WTC11 (cell line): ENCODE measurements at regions not wholly inside any gene's neighbourhood (a gene's known extent, or its start where the extent isn't known, plus 50 kb on each side); places are given as distances from the start of the nearest gene placed in this dataset.

Experiments used
- ATF3 ChIP-seq: sonication (generic); formaldehyde crosslinking; conservative IDR thresholded peaks from 2 replicates; pipeline ENCODE4 v1.8.1; 2022; ENCODE audit warnings: mild to moderate bottlenecking, missing genetic modification reagents
- CREB1 ChIP-seq: sonication (generic); formaldehyde crosslinking; IDR thresholded peaks from 2 replicates; pipeline ENCODE4 v1.8.0; 2023; ENCODE audit warnings: mild to moderate bottlenecking, missing genetic modification reagents
- CTCF ChIP-seq: fragments of 200-600 bp; IDR thresholded peaks from 2 replicates; pipeline ENCODE4 v1.8.0; 2022; ENCODE audit warnings: antibody characterized with exemption
- E2F5 ChIP-seq: sonication (generic); formaldehyde crosslinking; IDR thresholded peaks from 2 replicates; pipeline ENCODE4 v1.8.1; 2022; ENCODE audit warnings: mild to moderate bottlenecking, moderate library complexity, missing genetic modification reagents
- MAX ChIP-seq: sonication (generic); formaldehyde crosslinking; IDR thresholded peaks from 2 replicates; pipeline ENCODE4 v1.8.0; 2022; ENCODE audit warnings: mild to moderate bottlenecking, missing genetic modification reagents

- no peak for TF ChIP-seq E2F5 (CRISPR knock-in tag)
- no peak for TF ChIP-seq CTCF
- no peak for TF ChIP-seq CREB1 (CRISPR knock-in tag)
- TF ChIP-seq MAX (CRISPR knock-in tag): no peak
- no peak for TF ChIP-seq ATF3 (CRISPR knock-in tag)
Measured at GRCh38 chrX:16524316-16524715, 125.6 kb upstream of the S100G start.
